Hepatocyte (in vitro differentiated cells): ENCODE measurements at regions not wholly inside any gene's neighbourhood (a gene's known extent, or its start where the extent isn't known, plus 50 kb on each side); places are given as distances from the start of the nearest gene placed in this dataset.

Experiments used
- DNase-seq: peaks from one replicate; pipeline ENCODE4 v3.0.0-alpha.2; 2016; ENCODE audit warnings: low spot score
- H2AFZ ChIP-seq: fragments of 200-600 bp; sonication (generic); 2 replicates; pipeline ENCODE4 v1.6.0; 2016; ENCODE audit warnings: antibody characterized with exemption, mild to moderate bottlenecking
- H3K27ac ChIP-seq: fragments of 200-600 bp; sonication (generic); 2 replicates; pipeline ENCODE4 v1.5.1; 2016; ENCODE audit warnings: mild to moderate bottlenecking
- H3K27me3 ChIP-seq: fragments of 200-600 bp; sonication (generic); 2 replicates; pipeline ENCODE4 v1.6.1; 2016
- H3K36me3 ChIP-seq: fragments of 200-600 bp; sonication (generic); replicated peaks from 2 replicates; pipeline ENCODE4 v1.5.1; 2016; ENCODE audit warnings: low read depth; ENCODE audit not compliant: insufficient read depth
- H3K4me1 ChIP-seq: fragments of 200-600 bp; sonication (generic); 2 replicates; pipeline ENCODE4 v1.5.1; 2016; ENCODE audit warnings: mild to moderate bottlenecking, moderate library complexity; ENCODE audit not compliant: insufficient read depth
- H3K4me2 ChIP-seq: fragments of 200-600 bp; sonication (generic); 2 replicates; pipeline ENCODE4 v1.6.0; 2016
- H3K4me3 ChIP-seq: fragments of 200-600 bp; sonication (generic); 2 replicates; pipeline ENCODE4 v1.5.1; 2016; ENCODE audit warnings: mild to moderate bottlenecking
- H3K79me2 ChIP-seq: fragments of 200-600 bp; sonication (generic); 2 replicates; pipeline ENCODE4 v1.6.0; 2017; ENCODE audit warnings: mild to moderate bottlenecking
- H3K9me2 ChIP-seq: fragments of 200-600 bp; sonication (generic); replicated peaks from 2 replicates; pipeline ENCODE4 v1.6.0; 2017; ENCODE audit warnings: mild to moderate bottlenecking; ENCODE audit not compliant: insufficient read depth
- H3K9me3 ChIP-seq: fragments of 200-600 bp; sonication (generic); 2 replicates; pipeline ENCODE4 v1.5.1; 2016; ENCODE audit warnings: low read depth, mild to moderate bottlenecking
- H4K20me1 ChIP-seq: fragments of 200-600 bp; sonication (generic); 2 replicates; pipeline ENCODE4 v1.6.0; 2016; ENCODE audit warnings: mild to moderate bottlenecking; ENCODE audit not compliant: insufficient read depth, poor library complexity, severe bottlenecking
- EZH2 ChIP-seq: fragments of 200-600 bp; sonication (generic); IDR thresholded peaks from 2 replicates; pipeline ENCODE4 v1.6.1; 2016; ENCODE audit warnings: antibody characterized with exemption, mild to moderate bottlenecking, borderline replicate concordance
- EZH2phosphoT487 ChIP-seq: fragments of 200-600 bp; sonication (generic); IDR thresholded peaks from one replicate; pipeline ENCODE4 v1.6.1; 2018; ENCODE audit warnings: antibody characterized with exemption, mild to moderate bottlenecking, low read depth, moderate library complexity; ENCODE audit not compliant: unreplicated experiment, severe bottlenecking
- WGBS: methylation state at CpG from one replicate; pipeline ENCODE4 v1.1.6; 2016; ENCODE audit warnings: low lambda C conversion rate; ENCODE audit errors: missing lambda C conversion rate; 5-methylcytosine and 5-hydroxymethylcytosine counted together
- TF ChIP-seq, protein P1 (sequence below): fragments of 200-600 bp; sonication (generic); IDR thresholded peaks from 2 replicates; pipeline ENCODE4 v1.5.1; 2016; ENCODE audit warnings: antibody characterized with exemption, mild to moderate bottlenecking; ENCODE audit not compliant: poor library complexity

GRCh38 chr14:65354715-65355114 is 57.8 kb upstream of the FUT8 start:
- no peaks in the 10 kb centered on the region for H3K36me3 ChIP-seq
- no peaks in the 10 kb centered on the region for H3K79me2 ChIP-seq
- H2AFZ ChIP-seq, result no peak overlapping the region
- no peak overlapping the region for H3K4me3 ChIP-seq
- H3K27me3 ChIP-seq, result no peaks in the 10 kb centered on the region
- no peaks in the 10 kb centered on the region for H3K9me2 ChIP-seq
- no peaks in the 10 kb centered on the region for H3K9me3 ChIP-seq
- WGBS, result 79% methylated on average over 4 of the region's 4 CpGs
- no peaks in the 10 kb centered on the region for H4K20me1 ChIP-seq
- H3K4me2 ChIP-seq, result no peak overlapping the region
- peaks cover 7% of the 10 kb centered on the region for H3K4me1 ChIP-seq
- DNase-seq, result peak; percentile 44
- H3K27ac ChIP-seq, result peak overlapping the region; percentile 70
- TF ChIP-seq EZH2phosphoT487 (no peak), EZH2 (no peak)
- TF ChIP-seq, protein P1, sequence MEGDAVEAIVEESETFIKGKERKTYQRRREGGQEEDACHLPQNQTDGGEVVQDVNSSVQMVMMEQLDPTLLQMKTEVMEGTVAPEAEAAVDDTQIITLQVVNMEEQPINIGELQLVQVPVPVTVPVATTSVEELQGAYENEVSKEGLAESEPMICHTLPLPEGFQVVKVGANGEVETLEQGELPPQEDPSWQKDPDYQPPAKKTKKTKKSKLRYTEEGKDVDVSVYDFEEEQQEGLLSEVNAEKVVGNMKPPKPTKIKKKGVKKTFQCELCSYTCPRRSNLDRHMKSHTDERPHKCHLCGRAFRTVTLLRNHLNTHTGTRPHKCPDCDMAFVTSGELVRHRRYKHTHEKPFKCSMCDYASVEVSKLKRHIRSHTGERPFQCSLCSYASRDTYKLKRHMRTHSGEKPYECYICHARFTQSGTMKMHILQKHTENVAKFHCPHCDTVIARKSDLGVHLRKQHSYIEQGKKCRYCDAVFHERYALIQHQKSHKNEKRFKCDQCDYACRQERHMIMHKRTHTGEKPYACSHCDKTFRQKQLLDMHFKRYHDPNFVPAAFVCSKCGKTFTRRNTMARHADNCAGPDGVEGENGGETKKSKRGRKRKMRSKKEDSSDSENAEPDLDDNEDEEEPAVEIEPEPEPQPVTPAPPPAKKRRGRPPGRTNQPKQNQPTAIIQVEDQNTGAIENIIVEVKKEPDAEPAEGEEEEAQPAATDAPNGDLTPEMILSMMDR, result no peak

DNA sequence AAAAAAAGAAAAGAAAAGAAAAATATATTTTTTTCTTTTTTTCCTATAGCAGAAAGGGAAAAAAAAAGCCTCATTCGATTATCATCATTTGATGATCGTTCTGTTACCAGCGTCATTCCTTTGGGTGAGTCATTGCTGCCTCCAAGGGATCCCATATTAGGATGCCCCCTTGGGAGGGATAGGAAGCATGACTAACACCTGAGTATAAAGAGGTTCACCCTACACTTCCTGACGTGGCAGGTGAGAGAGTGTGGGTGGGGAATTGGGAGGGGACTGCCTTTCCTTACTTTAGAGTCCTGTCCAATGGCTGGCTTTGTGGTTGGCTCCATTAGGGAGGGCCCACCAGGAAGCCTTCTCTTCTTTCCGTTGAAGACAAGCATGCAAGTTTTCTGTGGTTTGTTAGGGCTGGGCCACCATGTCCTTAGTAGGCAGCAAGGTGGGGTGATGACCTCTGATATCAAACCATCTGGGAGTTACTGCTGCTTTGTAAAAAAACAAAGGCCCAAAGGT is 56.1 kb upstream of the FUT8 start:
- peak overlapping the region; percentile 26 for H3K27ac ChIP-seq
- no peaks in the 10 kb centered on the region for H3K27me3 ChIP-seq
- no peaks in the 10 kb centered on the region for H4K20me1 ChIP-seq
- H3K36me3 ChIP-seq, result no peaks in the 10 kb centered on the region
- TF ChIP-seq, protein P1, result no peak
- TF ChIP-seq EZH2phosphoT487 (no peak), EZH2 (no peak)
- H3K4me1 ChIP-seq, result peaks cover 6% of the 10 kb centered on the region
- no peaks in the 10 kb centered on the region for H3K79me2 ChIP-seq
- H3K9me2 ChIP-seq, result no peaks in the 10 kb centered on the region
- no peak overlapping the region for H3K4me2 ChIP-seq
- peak; percentile 54 for DNase-seq
- H3K9me3 ChIP-seq, result no peaks in the 10 kb centered on the region
- no peak overlapping the region for H2AFZ ChIP-seq
- WGBS, result 58% methylated on average over 5 of the region's 5 CpGs
- no peak overlapping the region for H3K4me3 ChIP-seq

DNA sequence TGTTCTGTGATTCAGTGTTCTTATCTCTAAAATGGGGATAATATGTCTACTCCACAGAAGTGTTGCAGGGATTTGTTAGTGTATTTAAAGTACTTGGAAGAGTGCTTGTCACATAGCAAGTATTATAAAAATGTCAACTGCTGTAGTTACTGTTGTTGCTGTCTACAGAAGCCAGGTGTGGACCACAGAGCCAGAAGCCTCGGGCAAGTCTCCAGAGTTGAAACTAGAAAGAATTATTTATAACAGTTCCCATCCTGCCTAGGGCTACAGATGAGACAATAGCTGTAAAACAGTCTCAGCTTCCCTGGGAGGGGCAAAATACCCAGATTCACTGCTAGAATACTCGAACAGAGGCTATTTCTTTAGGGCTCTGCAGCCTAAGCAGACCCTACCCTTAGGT is 55.4 kb upstream of the FUT8 start:
- H3K36me3 ChIP-seq, result no peaks in the 10 kb centered on the region
- TF ChIP-seq, protein P1, result no peak
- no peak for TF ChIP-seq EZH2
- TF ChIP-seq EZH2phosphoT487, result no peak
- H3K4me2 ChIP-seq, result no peak overlapping the region
- no peaks in the 10 kb centered on the region for H3K27me3 ChIP-seq
- peaks cover 9% of the 10 kb centered on the region for H3K4me1 ChIP-seq
- DNase-seq, result no peak
- H3K4me3 ChIP-seq, result no peak overlapping the region
- H4K20me1 ChIP-seq, result no peaks in the 10 kb centered on the region
- peak overlapping the region; percentile 26 for H3K27ac ChIP-seq
- no peaks in the 10 kb centered on the region for H3K9me2 ChIP-seq
- H3K9me3 ChIP-seq, result no peaks in the 10 kb centered on the region
- WGBS, result 55% methylated on average over 2 of the region's 2 CpGs
- no peak overlapping the region for H2AFZ ChIP-seq
- H3K79me2 ChIP-seq, result no peaks in the 10 kb centered on the region

DNA sequence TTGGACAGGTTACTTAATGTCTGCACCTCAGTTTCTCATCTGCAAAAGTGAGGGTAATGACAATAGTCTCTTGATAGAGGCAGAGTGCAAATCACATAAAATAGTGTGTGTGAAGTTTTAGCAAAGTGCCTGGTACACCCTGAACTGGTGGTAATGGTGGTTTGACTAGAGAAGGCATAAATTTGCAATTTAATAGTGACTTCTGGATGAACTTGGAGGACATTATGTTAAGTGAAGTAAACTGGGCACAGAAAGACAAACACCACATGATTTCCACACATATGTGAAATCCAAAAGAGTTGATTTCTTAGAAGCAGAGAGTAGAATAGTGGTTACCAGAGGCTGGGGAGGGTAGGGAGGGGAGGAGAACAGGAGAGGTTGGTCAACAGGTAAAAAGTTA is 54.8 kb upstream of the FUT8 start:
- H3K4me2 ChIP-seq, result no peak overlapping the region
- H3K4me1 ChIP-seq, result peaks cover 11% of the 10 kb centered on the region
- TF ChIP-seq EZH2phosphoT487 (no peak), EZH2 (no peak)
- TF ChIP-seq, protein P1, result no peak
- no peaks in the 10 kb centered on the region for H3K79me2 ChIP-seq
- no peak overlapping the region for H3K27ac ChIP-seq
- no peaks in the 10 kb centered on the region for H3K9me2 ChIP-seq
- H4K20me1 ChIP-seq, result no peaks in the 10 kb centered on the region
- no peak overlapping the region for H2AFZ ChIP-seq
- DNase-seq, result no peak
- H3K9me3 ChIP-seq, result no peaks in the 10 kb centered on the region
- no peak overlapping the region for H3K4me3 ChIP-seq
- no peaks in the 10 kb centered on the region for H3K36me3 ChIP-seq
- H3K27me3 ChIP-seq, result no peaks in the 10 kb centered on the region
